HEK293 (cell line): ENCODE measurements at regions not wholly inside any gene's neighbourhood (a gene's known extent, or its start where the extent isn't known, plus 50 kb on each side); places are given as distances from the start of the nearest gene placed in this dataset.
A peak's percentile ranks its signal among the peaks of the same experiment; 100 is the strongest.

ENCODE experiments used
- CTCF ChIA-PET: fragments of 350-600 bp; formaldehyde crosslinking; extraction: SDS; loops from one replicate; lab custom pipeline; 2021; ENCODE audit warnings: antibody characterized with exemption; lab: Yijun Ruan, JAX
- POLR2A ChIA-PET: fragments of 300-600 bp; formaldehyde crosslinking; extraction: SDS; loops from one replicate; lab custom pipeline; 2020; ENCODE audit warnings: antibody characterized with exemption, inconsistent platforms; lab: Yijun Ruan, JAX
- H3K27ac ChIP-seq: fragments of 200-500 bp; sonication (Bioruptor generic); 2 replicates; pipeline ENCODE4 v1.5.1; 2014; ENCODE audit warnings: low read depth, low read length, control low read depth, inconsistent platforms; ENCODE audit errors: extremely low read depth
- H3K36me3 ChIP-seq, 2 experiments: fragments of 200-500 bp in 1 of 2; sonication (Bioruptor generic) in 1 of 2; 1 replicate in 1 of 2; 2 replicates in 1 of 2; pipeline ENCODE4 v1.5.1; 2014 to 2017; ENCODE audit warnings: inconsistent platforms in 2 of 2, low read length in 2 of 2; ENCODE audit not compliant: control insufficient read depth in 2 of 2, insufficient read depth in 1 of 2
- H3K4me1 ChIP-seq: fragments of 200-500 bp; sonication (Bioruptor generic); 2 replicates; pipeline ENCODE4 v1.5.1; 2014; ENCODE audit warnings: mild to moderate bottlenecking, low read length, inconsistent platforms; ENCODE audit not compliant: control insufficient read depth, insufficient read depth
- H3K4me3 ChIP-seq: 2 replicates; pipeline ENCODE4 v1.5.1; 2011; ENCODE audit warnings: low read depth, mild to moderate bottlenecking, control low read depth, low read length, moderate library complexity
- H3K9me3 ChIP-seq: fragments of 200-500 bp; sonication (Bioruptor generic); 2 replicates; pipeline ENCODE4 v1.5.1; 2014; ENCODE audit warnings: low read depth, low read length, inconsistent platforms; ENCODE audit not compliant: control insufficient read depth, insufficient read depth
- GFI1B ChIP-seq: fragments of 450-650 bp; formaldehyde crosslinking; IDR thresholded peaks from 2 replicates; pipeline ENCODE4 v1.5.1; 2016; ENCODE audit warnings: missing biosample characterization, missing genetic modification characterization
- IKZF3 ChIP-seq: fragments of 450-650 bp; IDR thresholded peaks from 2 replicates; pipeline ENCODE4 v1.5.0; 2018; ENCODE audit warnings: missing biosample characterization, mild to moderate bottlenecking, missing genetic modification characterization, moderate library complexity
- KLF16 ChIP-seq: fragments of 450-650 bp; formaldehyde crosslinking; IDR thresholded peaks from 2 replicates; pipeline ENCODE4 v1.5.1; 2017; ENCODE audit warnings: missing biosample characterization, missing genetic modification characterization
- OVOL3 ChIP-seq: fragments of 450-650 bp; formaldehyde crosslinking; IDR thresholded peaks from 2 replicates; pipeline ENCODE4 v1.5.1; 2016; ENCODE audit warnings: missing biosample characterization, missing genetic modification characterization
- SCRT2 ChIP-seq: fragments of 450-650 bp; formaldehyde crosslinking; IDR thresholded peaks from 2 replicates; pipeline ENCODE4 v1.5.1; 2016; ENCODE audit warnings: missing biosample characterization, missing genetic modification characterization
- ZNF169 ChIP-seq: fragments of 450-650 bp; formaldehyde crosslinking; IDR thresholded peaks from 2 replicates; pipeline ENCODE4 v1.5.1; 2016; ENCODE audit warnings: missing biosample characterization, missing genetic modification characterization
- ZNF175 ChIP-seq: fragments of 450-650 bp; formaldehyde crosslinking; IDR thresholded peaks from 2 replicates; pipeline ENCODE4 v1.5.1; 2016; ENCODE audit warnings: missing biosample characterization, missing genetic modification characterization
- ZNF202 ChIP-seq: fragments of 450-650 bp; formaldehyde crosslinking; IDR thresholded peaks from 2 replicates; pipeline ENCODE4 v1.5.1; 2016; ENCODE audit warnings: missing biosample characterization, missing genetic modification characterization, borderline replicate concordance
- ZNF211 ChIP-seq: fragments of 450-650 bp; formaldehyde crosslinking; IDR thresholded peaks from 2 replicates; pipeline ENCODE4 v1.5.1; 2016; ENCODE audit warnings: low read depth, missing biosample characterization, missing genetic modification characterization
- ZNF24 ChIP-seq: fragments of 450-650 bp; formaldehyde crosslinking; IDR thresholded peaks from 2 replicates; pipeline ENCODE4 v1.5.1; 2016; ENCODE audit warnings: missing biosample characterization, missing genetic modification characterization
- ZNF423 ChIP-seq: fragments of 450-650 bp; formaldehyde crosslinking; IDR thresholded peaks from 2 replicates; pipeline ENCODE4 v1.5.1; 2016; ENCODE audit warnings: missing biosample characterization, missing genetic modification characterization
- ZNF548 ChIP-seq: fragments of 450-650 bp; formaldehyde crosslinking; IDR thresholded peaks from 2 replicates; pipeline ENCODE4 v1.5.1; 2016; ENCODE audit warnings: missing biosample characterization, missing genetic modification characterization
- ZNF610 ChIP-seq: fragments of 450-650 bp; formaldehyde crosslinking; IDR thresholded peaks from 2 replicates; pipeline ENCODE4 v1.5.1; 2016; ENCODE audit warnings: missing biosample characterization, missing genetic modification characterization, borderline replicate concordance
- ZNF623 ChIP-seq: fragments of 450-650 bp; formaldehyde crosslinking; IDR thresholded peaks from 2 replicates; pipeline ENCODE4 v1.5.1; 2016; ENCODE audit warnings: missing biosample characterization, missing genetic modification characterization
- ZNF658 ChIP-seq: fragments of 450-650 bp; formaldehyde crosslinking; IDR thresholded peaks from 2 replicates; pipeline ENCODE4; 2016; ENCODE audit warnings: missing biosample characterization, missing genetic modification characterization
- ZNF660 ChIP-seq: fragments of 450-650 bp; IDR thresholded peaks from 2 replicates; pipeline ENCODE4 v1.5.1; 2018; ENCODE audit warnings: missing biosample characterization, mild to moderate bottlenecking, missing genetic modification characterization
- TF ChIP-seq, protein P1 (sequence below): fragments of 450-650 bp; formaldehyde crosslinking; IDR thresholded peaks from 2 replicates; pipeline ENCODE4 v1.5.1; 2016; ENCODE audit warnings: missing biosample characterization, missing genetic modification characterization
- TF ChIP-seq, protein P2 (sequence below): fragments of 450-650 bp; formaldehyde crosslinking; conservative IDR thresholded peaks from 2 replicates; pipeline ENCODE4 v1.5.1; 2016; ENCODE audit warnings: low read depth, missing biosample characterization, missing genetic modification characterization
- TF ChIP-seq, protein P3 (sequence below): fragments of 450-650 bp; formaldehyde crosslinking; IDR thresholded peaks from 2 replicates; pipeline ENCODE4 v1.5.1; 2016; ENCODE audit warnings: missing biosample characterization, missing genetic modification characterization
- TF ChIP-seq, protein P4 (sequence below): fragments of 450-650 bp; formaldehyde crosslinking; IDR thresholded peaks from 2 replicates; pipeline ENCODE4 v1.5.1; 2017; ENCODE audit warnings: missing biosample characterization, missing genetic modification characterization

DNA sequence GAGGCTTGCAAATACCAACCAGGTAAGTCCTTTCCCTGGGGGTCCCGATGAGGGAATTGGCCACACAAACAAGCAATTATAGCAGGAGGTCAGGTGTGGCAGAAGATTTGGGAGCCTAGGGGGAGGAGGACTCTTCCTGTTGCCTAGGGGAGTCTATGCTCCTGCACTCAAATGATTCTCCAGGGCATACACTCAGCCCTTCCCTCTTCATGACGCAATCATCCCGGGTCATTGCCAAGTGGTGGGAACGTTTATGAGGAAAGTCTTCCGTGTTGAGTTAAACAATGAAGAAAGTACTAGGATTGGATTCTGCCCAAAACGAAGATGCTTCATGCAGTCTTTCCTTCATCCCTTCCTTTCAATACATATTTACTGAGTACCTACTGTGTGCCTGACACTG, 186.5 kb upstream of the TSHZ2 start:
- no peaks in the 10 kb centered on the region for H3K36me3 ChIP-seq
- no peak overlapping the region for H3K4me3 ChIP-seq
- H3K4me1 ChIP-seq: no peaks in the 10 kb centered on the region
- no peak overlapping the region for H3K27ac ChIP-seq
- CTCF ChIA-PET: interaction anchor here (0.6 kb wide), 1 partner anchor 430 kb away, joined by 3 read pairs; no protein-coding TSS in a partner anchor
- TF ChIP-seq, protein P1, sequence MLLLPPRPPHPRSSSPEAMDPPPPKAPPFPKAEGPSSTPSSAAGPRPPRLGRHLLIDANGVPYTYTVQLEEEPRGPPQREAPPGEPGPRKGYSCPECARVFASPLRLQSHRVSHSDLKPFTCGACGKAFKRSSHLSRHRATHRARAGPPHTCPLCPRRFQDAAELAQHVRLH (tag by site-specific recombination): no peak
- TF ChIP-seq, protein P2, sequence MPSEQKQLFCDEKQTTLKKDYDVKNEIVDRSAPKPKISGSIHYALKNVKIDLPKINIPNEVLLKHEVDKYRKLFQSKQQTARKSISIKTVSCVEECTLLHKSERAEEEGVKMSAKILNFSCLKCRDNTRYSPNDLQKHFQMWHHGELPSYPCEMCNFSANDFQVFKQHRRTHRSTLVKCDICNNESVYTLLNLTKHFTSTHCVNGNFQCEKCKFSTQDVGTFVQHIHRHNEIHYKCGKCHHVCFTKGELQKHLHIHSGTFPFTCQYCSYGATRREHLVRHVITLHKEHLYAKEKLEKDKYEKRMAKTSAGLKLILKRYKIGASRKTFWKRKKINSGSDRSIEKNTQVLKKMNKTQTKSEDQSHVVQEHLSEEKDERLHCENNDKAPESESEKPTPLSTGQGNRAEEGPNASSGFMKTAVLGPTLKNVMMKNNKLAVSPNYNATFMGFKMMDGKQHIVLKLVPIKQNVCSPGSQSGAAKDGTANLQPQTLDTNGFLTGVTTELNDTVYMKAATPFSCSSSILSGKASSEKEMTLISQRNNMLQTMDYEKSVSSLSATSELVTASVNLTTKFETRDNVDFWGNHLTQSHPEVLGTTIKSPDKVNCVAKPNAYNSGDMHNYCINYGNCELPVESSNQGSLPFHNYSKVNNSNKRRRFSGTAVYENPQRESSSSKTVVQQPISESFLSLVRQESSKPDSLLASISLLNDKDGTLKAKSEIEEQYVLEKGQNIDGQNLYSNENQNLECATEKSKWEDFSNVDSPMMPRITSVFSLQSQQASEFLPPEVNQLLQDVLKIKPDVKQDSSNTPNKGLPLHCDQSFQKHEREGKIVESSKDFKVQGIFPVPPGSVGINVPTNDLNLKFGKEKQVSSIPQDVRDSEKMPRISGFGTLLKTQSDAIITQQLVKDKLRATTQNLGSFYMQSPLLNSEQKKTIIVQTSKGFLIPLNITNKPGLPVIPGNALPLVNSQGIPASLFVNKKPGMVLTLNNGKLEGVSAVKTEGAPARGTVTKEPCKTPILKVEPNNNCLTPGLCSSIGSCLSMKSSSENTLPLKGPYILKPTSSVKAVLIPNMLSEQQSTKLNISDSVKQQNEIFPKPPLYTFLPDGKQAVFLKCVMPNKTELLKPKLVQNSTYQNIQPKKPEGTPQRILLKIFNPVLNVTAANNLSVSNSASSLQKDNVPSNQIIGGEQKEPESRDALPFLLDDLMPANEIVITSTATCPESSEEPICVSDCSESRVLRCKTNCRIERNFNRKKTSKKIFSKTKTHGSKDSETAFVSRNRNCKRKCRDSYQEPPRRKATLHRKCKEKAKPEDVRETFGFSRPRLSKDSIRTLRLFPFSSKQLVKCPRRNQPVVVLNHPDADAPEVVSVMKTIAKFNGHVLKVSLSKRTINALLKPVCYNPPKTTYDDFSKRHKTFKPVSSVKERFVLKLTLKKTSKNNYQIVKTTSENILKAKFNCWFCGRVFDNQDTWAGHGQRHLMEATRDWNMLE (tag by site-specific recombination): 0 out of 2 replicates have a peak, but pooled peaks have one; percentile 28
- peak; percentile 58; the same call in 1 of the 2 replicates for TF ChIP-seq KLF16 (tag by site-specific recombination)
- POLR2A ChIA-PET: no interaction called here
- H3K9me3 ChIP-seq: no peaks in the 10 kb centered on the region

DNA sequence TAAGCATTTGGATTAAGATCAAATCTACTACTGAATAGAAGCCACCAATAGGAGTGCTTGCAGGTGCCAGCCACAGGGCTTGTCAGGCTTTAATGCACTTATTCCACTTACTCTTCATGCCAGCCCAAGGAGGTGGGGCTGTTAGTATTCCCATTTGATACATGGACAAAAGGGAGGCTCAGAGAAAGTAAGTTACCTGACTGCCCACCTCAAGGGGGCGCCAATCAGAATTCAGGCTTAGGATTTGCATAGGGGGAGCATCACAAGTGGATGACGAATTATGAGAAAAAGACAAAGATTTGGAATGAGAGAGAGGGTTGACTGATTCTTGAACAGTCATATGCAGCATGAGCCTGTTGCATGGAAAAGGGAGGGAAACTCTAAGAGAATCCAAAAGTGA, 188.4 kb upstream of the TSHZ2 start:
- Histone ChIP-seq H3K36me3 (no peaks in the 10 kb centered on the region), H3K4me3 (no peak overlapping the region), H3K27ac (no peak overlapping the region), H3K4me1 (no peaks in the 10 kb centered on the region), H3K9me3 (no peaks in the 10 kb centered on the region)
- ChIA-PET POLR2A (no interaction called here), CTCF (no interaction called here)
- TF ChIP-seq ZNF610 (tag by site-specific recombination) (no peak), SCRT2 (0 out of 2 replicates have a peak, but pooled peaks have one; percentile 27)

DNA sequence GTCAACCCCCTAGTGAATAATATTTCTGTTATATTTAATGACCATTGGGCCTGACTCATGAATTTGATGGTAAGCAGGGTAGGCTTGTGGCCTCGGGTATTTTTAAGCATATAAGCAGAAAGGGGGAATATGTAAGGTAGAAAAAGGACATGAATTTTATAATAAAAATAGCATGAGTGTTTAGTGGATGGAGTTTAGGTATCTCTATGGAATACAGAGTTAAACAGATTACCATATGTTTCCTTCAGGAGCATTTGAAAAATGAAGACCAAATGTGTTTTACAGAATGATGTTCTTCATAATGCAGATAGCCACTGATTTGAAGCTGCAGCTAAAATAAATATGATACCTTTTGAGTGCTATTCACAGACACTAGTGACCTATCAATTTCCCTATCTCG, 191.7 kb upstream of the TSHZ2 start:
- no peak overlapping the region for H3K4me3 ChIP-seq
- no peaks in the 10 kb centered on the region for H3K9me3 ChIP-seq
- H3K27ac ChIP-seq: no peak overlapping the region
- no peaks in the 10 kb centered on the region for H3K4me1 ChIP-seq
- CTCF ChIA-PET: interaction anchor here (0.7 kb wide), 1 partner anchor 514 kb away, joined by 3 read pairs; no protein-coding TSS in a partner anchor
- no peaks in the 10 kb centered on the region for H3K36me3 ChIP-seq
- POLR2A ChIA-PET: no interaction called here
- TF ChIP-seq ZNF202: no peak
- TF ChIP-seq ZNF658 (tag by site-specific recombination): no peak
- no peak for TF ChIP-seq OVOL3
- TF ChIP-seq ZNF24 (tag by site-specific recombination): no peak
- no peak for TF ChIP-seq ZNF211 (tag by site-specific recombination)
- TF ChIP-seq IKZF3 (tag by site-specific recombination): no peak
- TF ChIP-seq ZNF623 (tag by site-specific recombination): no peak
- TF ChIP-seq ZNF175 (tag by site-specific recombination): no peak
- TF ChIP-seq GFI1B (tag by site-specific recombination): no peak

DNA sequence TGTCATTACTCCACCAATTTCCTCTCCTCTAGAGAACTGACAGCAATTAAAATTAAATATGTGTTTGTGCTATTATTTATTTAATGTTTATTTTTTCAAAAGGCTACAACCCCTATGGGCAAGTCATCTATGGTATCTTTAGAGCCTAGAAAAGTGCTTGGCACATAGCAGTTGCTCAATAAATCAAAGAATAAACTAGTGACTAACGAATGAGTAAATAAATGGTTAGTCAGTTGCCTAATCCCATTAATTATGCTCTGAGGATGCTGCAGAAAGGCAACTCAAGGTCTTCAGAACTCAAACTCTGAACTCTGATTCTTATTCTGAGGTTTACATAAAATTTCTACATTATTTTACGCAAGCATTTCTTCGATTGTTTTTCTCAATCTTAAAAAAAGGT, 193.0 kb upstream of the TSHZ2 start:
- no peaks in the 10 kb centered on the region for H3K4me1 ChIP-seq
- CTCF ChIA-PET: no interaction called here
- H3K4me3 ChIP-seq: no peak overlapping the region
- no peak overlapping the region for H3K27ac ChIP-seq
- POLR2A ChIA-PET: no interaction called here
- H3K9me3 ChIP-seq: no peaks in the 10 kb centered on the region
- H3K36me3 ChIP-seq: no peaks in the 10 kb centered on the region
- TF ChIP-seq ZNF660 (no peak), ZNF423 (tag by site-specific recombination) (no peak), ZNF548 (no peak), ZNF169 (tag by site-specific recombination) (no peak)
- TF ChIP-seq, protein P3, sequence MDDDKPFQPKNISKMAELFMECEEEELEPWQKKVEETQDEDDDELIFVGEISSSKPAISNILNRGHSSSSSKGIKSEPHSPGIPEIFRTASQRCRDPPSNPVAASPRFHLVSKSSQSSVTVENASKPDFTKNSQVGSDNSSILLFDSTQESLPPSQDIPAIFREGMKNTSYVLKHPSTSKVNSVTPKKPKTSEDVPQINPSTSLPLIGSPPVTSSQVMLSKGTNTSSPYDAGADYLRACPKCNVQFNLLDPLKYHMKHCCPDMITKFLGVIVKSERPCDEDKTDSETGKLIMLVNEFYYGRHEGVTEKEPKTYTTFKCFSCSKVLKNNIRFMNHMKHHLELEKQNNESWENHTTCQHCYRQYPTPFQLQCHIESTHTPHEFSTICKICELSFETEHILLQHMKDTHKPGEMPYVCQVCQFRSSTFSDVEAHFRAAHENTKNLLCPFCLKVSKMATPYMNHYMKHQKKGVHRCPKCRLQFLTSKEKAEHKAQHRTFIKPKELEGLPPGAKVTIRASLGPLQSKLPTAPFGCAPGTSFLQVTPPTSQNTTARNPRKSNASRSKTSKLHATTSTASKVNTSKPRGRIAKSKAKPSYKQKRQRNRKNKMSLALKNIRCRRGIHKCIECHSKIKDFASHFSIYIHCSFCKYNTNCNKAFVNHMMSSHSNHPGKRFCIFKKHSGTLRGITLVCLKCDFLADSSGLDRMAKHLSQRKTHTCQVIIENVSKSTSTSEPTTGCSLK (tag by site-specific recombination): no peak
- TF ChIP-seq, protein P4, sequence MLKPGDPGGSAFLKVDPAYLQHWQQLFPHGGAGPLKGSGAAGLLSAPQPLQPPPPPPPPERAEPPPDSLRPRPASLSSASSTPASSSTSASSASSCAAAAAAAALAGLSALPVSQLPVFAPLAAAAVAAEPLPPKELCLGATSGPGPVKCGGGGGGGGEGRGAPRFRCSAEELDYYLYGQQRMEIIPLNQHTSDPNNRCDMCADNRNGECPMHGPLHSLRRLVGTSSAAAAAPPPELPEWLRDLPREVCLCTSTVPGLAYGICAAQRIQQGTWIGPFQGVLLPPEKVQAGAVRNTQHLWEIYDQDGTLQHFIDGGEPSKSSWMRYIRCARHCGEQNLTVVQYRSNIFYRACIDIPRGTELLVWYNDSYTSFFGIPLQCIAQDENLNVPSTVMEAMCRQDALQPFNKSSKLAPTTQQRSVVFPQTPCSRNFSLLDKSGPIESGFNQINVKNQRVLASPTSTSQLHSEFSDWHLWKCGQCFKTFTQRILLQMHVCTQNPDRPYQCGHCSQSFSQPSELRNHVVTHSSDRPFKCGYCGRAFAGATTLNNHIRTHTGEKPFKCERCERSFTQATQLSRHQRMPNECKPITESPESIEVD (tag by site-specific recombination): no peak
